NCI-H524 (cell line): ENCODE measurements at regions not wholly inside any gene's neighbourhood (a gene's known extent, or its start where the extent isn't known, plus 50 kb on each side); places are given as distances from the start of the nearest gene placed in this dataset.
"Not testable (repeated sequence)": the region's sequence is repeated elsewhere in the genome, so short reads cannot be mapped to it uniquely, and the experiment has no call there.

Source experiments
- DNase-seq, 2 experiments: peaks; one replicate each; lab custom pipeline; 2025; lab: John Stamatoyannopoulos, UW

DNA sequence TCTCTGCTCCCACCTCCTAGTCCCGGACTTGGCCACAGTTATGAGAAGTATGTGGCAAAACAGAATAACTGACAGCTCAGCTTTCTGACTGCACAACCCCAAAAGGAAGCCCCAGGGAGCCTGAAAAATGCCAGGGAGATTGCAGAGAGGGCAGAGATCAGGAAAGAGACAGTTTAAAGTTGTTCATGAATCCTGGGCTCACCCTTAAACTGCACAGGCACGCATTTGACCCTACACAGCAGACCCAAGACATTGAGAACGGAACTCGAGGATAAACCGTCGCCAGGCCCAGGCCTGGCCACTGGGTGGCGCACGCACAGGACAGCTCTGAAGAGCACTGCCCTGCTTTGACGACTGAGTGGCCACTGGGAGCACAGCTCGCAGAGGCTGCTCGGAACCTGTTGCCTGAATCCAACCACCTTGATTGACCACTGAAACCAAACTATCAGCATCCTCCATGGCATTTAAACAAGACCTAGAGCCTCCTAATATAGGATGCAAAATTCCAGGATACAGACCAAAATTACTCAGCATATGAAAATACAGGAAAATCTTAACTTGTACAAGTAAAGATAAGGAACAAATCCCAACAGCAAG lies 114.0 kb downstream of the C16orf95 start:
- DNase-seq = peak; percentile 29 to 60

DNA sequence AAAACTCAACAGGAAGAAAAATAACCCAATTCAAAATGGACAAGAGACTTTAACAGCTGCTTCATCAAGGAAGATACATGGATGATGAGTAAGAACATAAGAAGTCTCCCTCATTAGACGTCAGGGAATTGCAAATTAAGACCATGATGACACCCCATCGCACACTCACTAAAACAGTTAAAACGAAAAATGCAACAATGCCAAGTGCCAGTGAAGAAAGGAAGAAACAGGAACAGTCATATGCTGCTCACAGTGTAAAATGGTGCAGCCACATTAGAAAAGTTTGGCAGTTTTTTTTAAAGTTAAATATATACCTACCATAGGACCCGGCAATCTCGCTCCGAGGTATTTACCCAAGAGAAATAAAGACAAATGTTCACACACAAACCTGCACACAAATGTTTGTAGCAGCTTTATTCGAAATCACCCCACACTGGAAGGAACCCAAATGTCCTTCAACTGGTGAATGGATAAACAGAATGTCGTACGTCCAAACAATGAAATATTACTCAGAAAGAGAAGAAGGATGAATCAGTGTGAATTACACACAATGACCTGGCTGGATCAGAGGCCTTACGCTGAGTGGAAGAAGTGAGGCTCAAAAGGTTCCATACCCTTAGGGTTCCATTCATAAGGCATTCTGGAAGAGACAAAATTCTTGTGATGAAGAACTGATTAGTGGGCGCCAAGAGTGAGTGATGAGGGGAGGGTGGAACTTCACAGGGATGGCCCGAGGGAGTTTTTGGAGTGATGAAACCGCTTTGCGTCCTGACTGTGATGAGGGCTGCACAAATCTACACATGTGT lies 110.3 kb downstream of the C16orf95 start:
- DNase-seq = no peak

DNA sequence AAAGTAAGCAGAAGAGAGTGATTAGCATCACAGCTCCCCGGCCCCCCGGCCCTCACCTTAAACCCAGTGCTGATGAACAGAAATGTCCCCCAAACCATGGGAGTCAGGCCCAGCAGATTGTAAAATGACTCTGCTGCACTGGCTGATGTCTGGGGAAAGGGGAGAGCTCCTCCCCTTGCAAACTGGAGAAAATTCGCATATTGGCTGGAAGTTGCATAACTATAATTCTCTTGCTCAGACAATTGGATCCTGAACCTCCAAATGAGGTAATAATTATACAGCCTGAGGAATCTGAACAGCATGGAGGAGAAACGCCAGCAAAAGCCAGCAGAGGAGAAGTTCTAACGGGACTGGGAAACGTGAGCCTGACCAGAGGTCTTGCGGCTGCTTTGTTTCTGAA lies 109.7 kb downstream of the C16orf95 start:
- no peak for DNase-seq

DNA sequence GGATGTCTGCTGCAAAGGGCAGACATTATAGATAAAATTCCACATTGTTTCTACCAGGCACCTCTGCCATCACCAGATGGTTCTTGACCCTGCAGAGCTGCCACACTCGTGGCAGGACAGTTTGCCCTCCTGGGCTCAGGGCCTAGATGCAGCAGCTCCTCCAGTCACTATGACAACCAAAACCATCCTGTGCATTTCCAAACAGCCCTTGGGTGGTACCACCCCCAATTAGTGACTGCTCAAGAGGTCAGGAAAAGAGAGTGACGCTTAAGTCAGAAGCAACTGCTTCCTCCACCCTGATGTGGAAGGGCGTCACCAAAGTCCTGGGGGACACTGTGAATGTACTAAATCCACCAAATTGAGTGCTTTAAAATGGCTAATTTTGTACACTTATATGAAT lies 109.2 kb downstream of the C16orf95 start:
- DNase-seq = peak in 1 of 2 experiments; percentile 24

DNA sequence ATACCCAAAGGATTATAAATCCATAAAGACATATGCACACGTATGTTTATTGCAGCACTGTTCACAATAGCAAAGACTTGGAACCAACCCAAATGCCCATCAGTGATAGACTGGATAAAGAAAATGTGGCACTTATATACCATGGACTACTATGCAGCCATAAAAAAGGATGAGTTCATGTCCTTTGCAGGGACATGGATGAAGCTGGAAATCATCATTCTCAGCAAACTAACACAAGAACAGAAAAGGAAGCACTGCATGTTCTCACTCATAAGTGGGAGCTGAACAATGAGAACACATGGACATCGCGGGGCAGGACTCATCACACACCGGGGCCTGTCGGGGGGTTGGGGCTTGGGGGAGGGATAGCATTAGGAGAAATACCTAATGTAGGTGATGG lies 108.2 kb downstream of the C16orf95 start:
- DNase-seq = not testable (repeated sequence)

DNA sequence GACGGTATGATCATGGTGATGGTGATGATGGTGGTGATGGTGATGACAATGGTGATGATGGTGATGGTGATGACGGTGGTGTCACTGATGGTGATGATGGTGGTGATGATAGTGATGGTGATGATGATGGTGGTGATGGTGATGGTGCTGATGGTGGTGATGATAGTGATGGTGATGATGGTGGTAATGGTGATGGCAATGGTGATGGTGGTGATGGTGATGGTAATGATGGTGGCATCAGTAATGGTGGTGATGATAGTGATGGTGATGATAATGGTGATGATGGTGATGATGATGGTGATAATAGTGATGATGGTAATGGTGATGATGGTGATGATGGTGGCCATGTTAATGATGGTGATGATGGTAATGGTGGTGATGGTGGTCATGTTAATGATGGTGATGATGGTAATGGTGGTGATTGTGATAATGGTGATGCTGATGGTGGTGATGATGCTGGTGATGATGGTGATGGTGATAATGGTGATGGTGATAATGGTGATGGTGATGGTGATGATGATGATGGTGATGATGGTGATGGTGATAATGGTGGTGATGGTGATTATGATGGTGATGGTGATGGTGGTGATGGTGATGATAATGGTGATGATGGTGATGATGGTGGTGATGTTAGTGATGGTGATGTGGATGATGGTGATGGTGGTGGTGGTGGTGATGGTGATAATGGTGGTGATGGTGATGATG lies 107.2 kb downstream of the C16orf95 start:
- DNase-seq = no peak

DNA sequence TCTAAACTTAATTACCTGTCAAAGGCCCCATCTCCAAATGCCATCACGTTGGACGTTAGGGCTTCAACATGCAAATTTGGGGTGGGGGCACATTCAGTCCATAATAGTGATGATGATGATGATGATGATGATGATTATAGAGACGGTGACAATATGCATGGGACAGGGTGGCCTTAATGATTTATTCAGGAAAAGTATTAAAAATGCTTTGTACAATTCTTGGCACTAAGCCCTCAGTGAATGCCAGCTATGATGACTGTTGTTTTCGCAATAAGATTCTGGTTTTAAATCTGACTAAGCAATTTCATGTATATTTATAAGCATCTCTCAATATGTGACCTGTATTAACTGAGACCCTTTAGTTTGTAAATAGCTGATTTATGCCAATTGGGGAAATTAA lies 106.3 kb downstream of the C16orf95 start:
- DNase-seq = no peak

DNA sequence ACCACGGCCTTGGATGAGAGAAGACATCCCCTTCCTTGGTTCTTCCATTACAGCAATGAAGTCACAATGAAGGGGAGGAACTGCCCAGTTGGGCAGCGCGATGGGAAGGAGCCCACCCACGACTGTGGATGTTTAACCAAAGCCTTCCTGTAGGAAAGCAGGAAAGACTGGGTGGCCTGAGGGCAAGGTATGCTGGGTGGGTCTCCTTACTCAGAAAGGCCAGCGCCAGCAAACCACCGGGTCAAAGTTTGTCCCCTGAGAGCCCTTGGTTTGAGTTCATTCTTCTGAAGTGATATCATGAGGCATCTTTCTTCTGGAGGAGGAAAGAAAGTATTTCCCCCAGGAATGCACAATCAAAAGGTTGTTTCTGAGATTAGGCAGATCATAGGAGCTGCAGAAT lies 105.2 kb downstream of the C16orf95 start:
- DNase-seq = no peak

DNA sequence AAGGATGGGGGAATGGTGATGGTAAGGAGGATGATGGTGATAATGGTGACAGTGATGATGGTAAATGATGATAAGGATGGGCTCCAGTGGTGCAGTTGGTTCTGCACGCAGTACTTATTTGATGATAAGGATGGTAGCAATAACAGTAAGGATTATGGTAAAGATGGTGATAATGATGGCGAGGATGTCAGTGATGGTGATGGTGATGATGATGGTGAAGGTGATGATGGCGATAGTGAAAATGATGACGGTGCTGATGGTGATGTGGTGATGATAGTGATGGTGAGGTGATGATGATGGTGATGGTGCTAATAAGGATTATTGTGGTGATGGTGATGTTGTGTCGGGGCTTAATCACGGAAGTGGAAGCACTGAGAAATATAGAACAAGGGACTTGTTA lies 103.7 kb downstream of the C16orf95 start:
- no peak for DNase-seq

DNA sequence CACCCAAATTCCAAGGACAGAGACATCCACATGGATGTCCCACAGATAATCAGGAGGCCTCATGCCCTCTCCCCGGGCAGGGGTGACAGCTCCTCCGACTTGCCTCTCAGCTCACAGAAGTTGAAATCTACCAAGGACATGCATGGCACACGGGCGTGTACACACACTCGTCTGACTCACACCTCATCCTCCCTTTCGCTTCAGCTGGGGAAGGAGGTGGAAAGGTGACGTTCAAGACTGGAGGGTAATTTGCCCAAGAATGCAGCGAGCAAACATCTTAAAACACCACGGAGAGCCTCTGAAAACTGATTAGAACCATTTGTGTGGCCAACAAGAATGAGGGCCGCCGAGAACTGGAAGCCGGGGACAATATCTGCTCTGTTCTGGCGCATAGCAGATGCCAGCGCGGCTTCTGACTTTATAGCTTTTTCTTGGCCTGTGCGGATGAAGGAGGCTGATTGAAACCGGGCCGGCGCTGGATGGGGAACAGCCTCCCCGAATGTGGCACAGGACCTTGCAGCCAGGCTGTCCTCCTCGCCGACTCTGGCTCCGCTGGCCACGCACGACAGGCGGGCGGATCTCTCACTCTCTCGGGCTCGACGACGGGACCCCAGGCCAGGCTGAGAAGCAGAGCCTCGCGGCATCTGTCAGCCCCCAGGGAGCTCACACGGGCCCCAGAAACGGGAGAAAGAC lies 100.9 kb downstream of the C16orf95 start:
- no peak for DNase-seq

DNA sequence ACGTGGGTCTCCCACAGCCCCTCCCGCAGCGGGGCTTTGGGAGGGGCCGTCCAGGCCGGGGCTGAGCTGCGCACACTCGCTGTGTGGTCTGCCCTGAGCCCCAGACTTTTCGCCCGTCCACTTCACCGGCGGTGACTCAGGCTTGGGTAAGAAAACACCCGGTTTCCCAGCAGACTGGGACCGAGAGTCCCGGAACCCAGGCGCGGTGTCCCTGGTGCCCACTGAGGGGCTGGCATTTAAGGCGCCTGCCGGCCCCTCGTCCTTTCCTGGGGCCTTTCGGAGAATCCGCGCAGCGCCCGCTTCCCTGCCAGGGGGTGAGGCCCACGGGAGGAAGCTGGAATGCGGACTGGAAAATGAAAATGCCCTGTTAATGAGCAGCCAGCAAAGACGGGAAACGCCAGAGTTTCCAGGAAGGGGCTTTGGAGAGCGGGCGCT lies 100.3 kb downstream of the C16orf95 start:
- no peak for DNase-seq

DNA sequence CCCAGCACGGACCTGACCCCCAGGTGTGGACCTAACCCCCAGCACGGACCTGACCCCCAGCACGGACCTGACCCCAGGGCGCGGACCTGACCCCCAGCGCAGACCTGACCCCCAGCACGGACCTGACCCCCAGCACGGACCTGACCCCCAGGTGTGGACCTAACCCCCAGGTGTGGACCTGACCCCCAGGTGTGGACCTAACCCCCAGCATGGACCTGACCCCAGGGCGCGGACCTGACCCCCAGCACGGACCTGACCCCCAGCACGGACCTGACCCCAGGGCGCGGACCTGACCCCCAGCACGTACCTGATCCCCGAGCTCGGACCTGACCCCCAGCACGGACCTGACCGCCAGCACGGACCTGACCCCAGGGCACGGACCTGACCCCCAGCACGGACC lies 99.4 kb downstream of the C16orf95 start:
- DNase-seq = not testable (repeated sequence)

DNA sequence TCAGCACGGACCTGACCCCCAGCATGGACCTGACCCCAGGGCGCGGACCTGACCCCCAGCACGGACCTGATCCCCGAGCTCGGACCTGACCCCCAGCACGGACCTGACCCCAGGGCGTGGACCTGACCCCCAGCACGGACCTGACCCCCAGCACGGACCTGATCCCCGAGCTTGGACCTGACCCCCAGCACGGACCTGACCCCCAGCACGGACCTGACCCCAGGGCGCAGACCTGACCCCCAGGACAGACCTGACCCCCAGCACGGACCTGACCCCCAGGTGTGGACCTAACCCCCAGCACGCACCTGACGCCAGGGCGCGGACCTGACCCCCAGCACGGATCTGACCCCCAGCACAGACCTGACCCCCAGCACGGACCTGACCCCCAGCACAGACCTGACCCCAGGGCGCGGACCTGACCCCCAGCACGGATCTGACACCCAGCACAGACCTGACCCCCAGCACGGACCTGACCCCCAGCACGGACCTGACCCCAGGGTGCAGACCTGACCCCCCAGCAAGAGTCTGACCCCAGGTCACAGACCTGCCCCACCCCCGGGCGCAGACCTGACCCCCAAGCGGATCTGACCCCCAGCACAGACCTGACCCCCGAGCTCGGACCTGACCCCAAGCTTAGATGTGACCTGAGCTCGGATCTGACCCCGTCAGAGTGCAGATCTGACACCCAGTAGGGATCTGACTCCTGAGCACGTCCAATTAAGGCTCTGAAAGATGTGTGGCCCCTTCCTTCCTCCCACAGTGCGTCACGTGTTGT lies 98.7 kb downstream of the C16orf95 start:
- DNase-seq = no peak

DNA sequence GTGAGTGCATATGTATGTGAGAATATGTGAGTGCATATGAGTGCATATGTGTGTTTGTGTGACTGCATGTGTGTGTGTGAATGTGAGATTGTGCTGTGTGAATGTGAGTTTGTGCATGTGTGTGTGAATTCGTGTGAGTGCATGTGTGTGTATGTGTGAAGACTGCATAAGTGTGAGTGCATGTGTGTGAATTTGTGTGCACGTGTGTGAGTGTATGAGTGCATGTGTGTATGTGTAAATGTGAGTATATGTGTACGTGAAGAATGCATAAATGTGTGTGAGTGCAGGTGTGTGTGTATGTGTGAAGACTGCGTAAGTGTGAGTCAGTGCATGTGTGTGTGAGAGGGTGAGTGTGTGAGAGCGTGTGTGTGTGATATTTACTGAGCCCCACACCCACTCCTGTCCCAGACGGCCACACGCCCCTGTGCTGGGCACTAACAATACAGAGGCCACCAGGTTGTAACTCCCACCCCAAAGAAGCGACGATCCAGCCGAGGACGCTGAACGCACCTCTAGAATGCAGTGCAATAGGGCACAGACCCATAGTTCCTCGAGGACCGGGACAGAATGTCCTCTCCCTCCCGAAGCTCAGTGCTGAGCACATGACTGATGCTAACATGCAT lies 97.8 kb downstream of the C16orf95 start:
- no peak for DNase-seq

DNA sequence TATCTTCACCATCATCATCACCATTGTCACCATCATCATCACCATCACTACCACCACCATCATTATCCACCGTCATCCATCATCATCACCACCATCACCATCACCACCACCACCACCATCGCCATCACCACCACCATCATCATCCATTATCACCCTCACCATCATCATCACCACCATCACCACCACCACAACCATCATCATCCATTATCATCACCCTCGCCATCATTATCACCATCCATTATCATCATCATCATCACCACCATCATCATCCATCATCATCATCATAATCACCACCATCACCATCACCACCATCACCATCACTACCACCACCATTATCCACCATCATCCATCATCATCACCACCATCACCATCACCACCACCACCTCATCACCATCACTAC lies 95.6 kb downstream of the C16orf95 start:
- no peak for DNase-seq

DNA sequence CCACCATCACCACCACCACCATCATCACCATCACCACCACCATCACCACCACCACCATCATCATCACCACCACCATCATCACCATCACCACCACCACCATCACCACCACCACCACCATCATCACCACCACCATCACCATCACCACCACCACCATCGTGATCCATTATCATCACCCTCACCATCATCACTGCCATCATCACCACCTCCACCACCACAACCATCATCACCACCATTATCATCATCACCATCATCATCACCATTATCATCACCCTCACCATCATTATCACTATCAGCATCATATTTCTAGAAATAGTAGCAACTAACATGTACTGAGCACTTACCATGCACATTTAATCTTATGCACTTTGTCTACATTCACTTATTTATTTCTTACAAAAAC lies 94.9 kb downstream of the C16orf95 start:
- DNase-seq = no peak

DNA sequence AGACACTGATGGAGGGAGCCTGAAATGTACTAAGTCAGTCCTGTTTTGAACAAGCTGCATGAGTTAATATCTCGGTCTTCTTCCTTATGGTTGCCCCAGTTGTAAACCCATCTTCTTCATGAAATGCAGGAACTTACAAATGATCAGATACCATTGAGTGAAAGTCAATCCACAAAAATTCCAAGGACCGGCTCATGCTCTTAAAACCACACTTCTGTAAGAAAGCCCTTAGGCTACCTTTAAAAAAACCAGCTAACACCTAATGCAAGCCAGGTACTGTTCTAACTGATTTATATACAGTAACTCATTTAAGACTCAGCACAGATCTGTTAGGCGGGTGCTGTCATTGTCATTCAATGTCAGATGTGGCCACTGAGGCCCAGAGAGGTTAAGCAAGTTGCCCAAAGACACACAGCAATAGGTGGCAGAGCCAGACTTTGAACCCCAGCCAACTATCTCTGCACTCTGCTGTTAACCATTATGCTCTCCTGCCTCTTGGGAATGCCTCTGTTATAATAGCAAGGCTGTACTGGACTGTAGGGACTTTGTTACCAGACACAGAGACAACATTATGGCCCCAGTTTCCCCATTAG lies 93.4 kb downstream of the C16orf95 start:
- no peak for DNase-seq

DNA sequence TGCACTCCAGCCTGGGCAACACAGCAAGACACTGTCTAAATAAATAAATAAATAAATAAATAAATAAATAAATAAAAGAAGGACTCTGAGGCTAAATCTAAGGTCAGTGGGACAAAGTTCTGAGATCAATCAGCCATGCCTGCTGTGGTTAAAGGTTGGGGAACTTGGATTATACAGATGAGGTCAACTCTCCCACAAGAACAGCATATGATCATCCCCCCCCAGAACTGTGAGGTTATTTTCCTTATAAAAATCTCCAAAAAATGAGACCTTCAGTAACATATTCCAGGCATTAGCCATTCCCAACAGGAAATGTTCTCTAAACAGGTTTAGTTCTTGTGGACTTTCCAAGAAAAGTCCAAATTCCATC lies 90.3 kb downstream of the C16orf95 start:
- no peak for DNase-seq

DNA sequence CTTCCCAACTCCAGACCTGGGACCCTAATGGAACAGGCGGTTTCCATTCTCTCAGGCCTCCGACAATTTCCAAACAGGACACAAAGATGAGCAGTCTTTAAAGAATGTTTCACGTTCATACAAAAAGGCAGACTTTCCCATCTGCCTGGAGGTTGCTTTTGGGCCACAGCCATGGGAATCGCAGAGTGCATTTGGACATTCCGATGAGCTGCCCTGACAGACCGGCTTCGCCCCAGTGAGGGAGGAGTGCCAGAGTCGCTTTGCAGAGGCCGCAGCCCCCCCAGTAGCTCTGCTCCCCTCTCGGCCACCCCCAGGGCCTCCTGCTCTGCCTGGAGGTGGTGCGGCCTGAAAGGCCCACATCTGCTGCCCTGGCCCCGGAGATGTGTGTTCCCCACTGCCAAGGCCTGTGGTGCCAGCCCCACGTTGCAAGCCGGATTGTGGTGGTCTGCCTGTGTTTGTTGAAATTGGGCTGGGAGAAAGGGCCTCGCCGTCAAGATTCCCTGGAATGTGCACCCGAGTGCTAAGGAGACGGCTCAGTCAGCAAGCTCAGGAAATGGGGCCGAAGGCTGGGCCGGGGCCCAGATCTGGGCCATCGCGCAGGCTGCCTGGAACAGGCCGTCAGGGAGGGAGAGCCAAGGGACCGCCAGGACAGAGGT lies 89.8 kb downstream of the C16orf95 start:
- DNase-seq = no peak

DNA sequence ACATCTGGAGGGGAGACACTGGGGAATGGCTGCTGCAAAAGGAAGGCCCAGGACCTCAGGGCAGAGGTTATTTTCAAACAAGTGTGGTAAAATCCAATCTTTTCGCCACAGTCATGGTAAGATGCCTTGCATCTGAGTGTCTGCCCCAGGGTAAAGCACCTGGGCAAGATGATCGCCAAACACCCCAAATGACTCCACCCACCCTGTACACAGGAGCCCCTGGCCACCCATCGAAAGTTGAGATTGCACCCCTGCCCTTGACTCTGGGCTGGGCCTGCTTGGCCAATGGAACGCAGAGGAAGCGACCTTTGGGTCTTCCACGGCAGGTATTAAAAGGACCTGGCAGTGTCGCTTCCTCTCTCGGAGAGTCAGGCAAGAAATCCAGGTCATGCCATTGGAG lies 88.8 kb downstream of the C16orf95 start:
- no peak for DNase-seq
